ENCODE measurements at regions not wholly inside any gene's neighbourhood (a gene's known extent, or its start where the extent isn't known, plus 50 kb on each side); places are given as distances from the start of the nearest gene placed in this dataset.
"Not testable (repeated sequence)": the region's sequence is repeated elsewhere in the genome, so short reads cannot be mapped to it uniquely, and the experiment has no call there.

DNA sequence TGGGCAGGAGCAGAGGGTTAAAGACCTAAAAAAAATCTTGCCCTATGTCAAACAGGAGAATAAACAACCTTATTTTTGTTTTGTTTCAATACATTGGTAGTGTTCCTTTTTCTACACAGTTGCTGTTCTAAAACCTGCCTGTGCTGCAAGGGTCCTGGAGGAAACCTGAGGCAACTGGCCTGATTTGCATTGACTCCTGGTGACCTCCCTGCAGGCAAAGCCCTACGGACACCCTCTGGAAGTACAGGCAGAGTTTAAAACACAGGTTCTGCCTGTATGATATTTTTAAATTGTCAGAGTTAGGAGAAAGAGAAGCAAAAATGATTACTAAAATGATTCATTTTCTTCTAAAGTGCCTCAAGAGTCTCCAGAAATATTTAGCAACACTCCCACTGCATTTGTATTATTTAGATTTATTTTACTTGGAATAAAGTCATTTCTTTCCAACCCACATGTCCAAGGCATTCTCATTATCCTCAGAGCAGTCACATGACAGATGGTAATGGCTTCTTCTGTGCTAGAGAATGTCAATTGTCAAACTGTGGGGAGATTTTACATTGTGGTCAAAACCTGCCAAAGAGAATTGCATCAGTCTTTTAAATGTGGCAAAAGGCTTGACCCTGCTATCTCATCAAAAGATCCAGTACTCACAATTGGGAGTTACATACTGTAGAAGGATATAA lies 559.6 kb downstream of the CETN3 start:
- no peaks in the 10 kb centered on the region for H3K36me3 Mint-ChIP-seq (ENCODE audit: low read depth)
- no peaks in the 10 kb centered on the region for H3K9me3 Mint-ChIP-seq

DNA sequence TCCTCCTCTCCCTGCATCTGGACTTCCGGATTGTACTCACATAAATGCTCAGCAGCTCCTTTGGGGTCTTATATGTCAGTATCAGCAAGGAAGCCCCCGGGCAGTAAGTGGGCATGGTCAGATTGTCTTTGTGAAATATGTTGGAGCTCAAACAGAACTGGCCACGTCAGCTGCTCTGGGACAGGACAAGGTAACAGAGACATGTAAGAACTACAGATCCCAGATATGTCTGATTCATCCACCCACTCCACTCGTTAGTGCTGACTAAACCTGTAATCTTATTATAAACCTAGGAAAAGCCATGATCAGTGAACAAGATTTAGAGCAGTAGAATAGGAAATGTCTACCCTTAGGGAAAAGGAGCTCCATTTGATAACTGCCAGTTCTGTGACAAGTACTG lies 561.8 kb downstream of the CETN3 start:
- H3K27me3 Mint-ChIP-seq = no peaks in the 10 kb centered on the region
- no peaks in the 10 kb centered on the region for H3K9me3 Mint-ChIP-seq
- no peak for DNase-seq
- H3K4me1 Mint-ChIP-seq = no peaks in the 10 kb centered on the region
- intact Hi-C loops (cut with micrococcal nuclease) = no loop called here
- no peak overlapping the region for H3K27ac Mint-ChIP-seq
- no peaks in the 10 kb centered on the region for H3K36me3 Mint-ChIP-seq (ENCODE audit: low read depth)
- H3K4me3 Mint-ChIP-seq = no peak overlapping the region

More for the DNA sequence above, 559.6 kb downstream of the CETN3 start:
- Mint-ChIP-seq H3K4me3 (no peak overlapping the region), H3K4me1 (no peaks in the 10 kb centered on the region), H3K27ac (no peak overlapping the region), H3K27me3 (no peaks in the 10 kb centered on the region)
- intact Hi-C loops (cut with micrococcal nuclease) = no loop called here
- no peak for DNase-seq

DNA sequence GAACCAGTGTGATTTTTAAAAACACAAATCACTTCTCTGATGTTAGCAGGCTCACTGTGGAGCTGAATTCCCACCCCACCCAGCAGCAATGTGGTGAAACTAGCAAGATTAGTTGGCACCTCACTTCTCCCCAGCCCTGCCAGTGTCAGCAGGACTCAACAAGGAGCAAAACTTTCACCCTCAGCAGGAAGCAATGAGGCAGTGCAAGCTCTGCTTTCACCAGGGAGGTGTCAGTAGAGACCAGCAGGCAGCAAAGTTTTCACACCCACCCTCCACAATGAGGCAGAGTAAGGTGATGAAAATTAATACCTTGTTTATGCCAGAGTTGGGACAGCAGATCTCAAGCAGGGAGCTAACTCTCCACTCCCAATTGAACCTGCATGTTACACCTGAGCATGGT lies 565.0 kb downstream of the CETN3 start:
- no peak for DNase-seq
- Mint-ChIP-seq H3K36me3 (ENCODE audit: low read depth) (no peaks in the 10 kb centered on the region), H3K4me3 (no peak overlapping the region), H3K27ac (no peak overlapping the region), H3K4me1 (no peaks in the 10 kb centered on the region), H3K9me3 (no peaks in the 10 kb centered on the region), H3K27me3 (no peaks in the 10 kb centered on the region)
- intact Hi-C loops (cut with micrococcal nuclease) = no loop called here

DNA sequence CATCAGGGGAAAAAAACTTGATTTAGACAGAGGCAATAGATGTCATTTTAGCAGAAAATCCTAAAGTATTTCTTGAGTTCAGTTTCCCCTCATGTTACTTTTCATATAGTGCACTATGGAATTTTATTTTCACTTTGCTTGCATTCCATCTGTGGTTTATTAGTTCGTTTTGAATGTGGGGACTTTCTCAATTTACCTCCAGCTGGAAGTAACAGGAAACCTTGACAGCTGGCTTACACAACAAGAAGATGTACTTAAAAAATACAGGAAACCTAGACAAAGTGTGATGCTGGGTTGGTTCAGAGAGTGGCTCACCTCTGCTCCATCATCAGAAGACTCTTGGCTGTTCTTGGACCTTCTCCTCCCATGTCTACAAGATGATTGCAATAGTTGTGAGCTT lies 567.0 kb downstream of the CETN3 start:
- intact Hi-C loops (cut with micrococcal nuclease) = no loop called here
- Mint-ChIP-seq H3K9me3 (no peaks in the 10 kb centered on the region), H3K27ac (no peak overlapping the region), H3K27me3 (no peaks in the 10 kb centered on the region), H3K36me3 (ENCODE audit: low read depth) (no peaks in the 10 kb centered on the region), H3K4me1 (no peaks in the 10 kb centered on the region), H3K4me3 (no peak overlapping the region)
- no peak for DNase-seq

DNA sequence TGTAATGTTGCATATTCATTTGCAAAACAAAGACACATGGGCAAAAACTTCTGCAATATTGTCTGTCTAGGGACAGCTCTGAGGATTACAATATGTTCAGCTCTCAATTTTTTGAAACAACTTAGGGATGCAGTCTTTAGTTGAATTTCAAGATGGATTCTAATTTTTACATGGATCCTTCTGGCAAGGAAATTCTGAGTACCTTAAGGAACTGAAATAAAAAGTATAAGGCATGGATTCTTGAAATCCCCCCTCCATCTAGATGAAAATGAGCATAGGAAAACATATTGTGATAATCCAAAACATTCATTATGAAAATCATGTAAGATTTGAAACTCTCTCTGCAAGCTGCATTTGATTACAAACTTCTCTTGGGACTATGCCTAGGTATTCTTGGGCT lies 568.6 kb downstream of the CETN3 start:
- H3K4me3 Mint-ChIP-seq = no peak overlapping the region
- H3K27ac Mint-ChIP-seq = no peak overlapping the region
- H3K36me3 Mint-ChIP-seq (ENCODE audit: low read depth) = no peaks in the 10 kb centered on the region
- intact Hi-C loops (cut with micrococcal nuclease) = no loop called here
- no peak for DNase-seq
- H3K27me3 Mint-ChIP-seq = no peaks in the 10 kb centered on the region
- no peaks in the 10 kb centered on the region for H3K4me1 Mint-ChIP-seq
- no peaks in the 10 kb centered on the region for H3K9me3 Mint-ChIP-seq

DNA sequence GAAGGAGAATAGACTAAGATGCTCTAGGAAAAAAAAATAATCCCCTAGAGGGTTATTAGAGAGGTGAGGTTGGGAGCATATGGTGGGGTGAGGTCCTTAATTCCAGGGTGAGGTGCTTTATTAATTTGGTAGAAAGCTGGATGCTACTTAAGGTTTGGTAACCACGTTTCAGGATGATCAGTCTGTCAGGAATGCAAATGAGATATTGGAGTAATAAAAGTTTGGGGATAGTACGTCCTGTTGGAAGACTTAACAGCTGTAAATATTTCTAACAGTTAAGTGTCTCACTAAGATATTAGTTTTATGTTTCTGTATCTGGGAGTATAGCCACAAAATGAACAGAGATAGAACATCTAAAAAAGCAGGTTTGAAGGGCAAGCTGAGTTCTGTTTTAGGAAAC lies 578.9 kb downstream of the CETN3 start:
- Mint-ChIP-seq H3K27me3 (no peaks in the 10 kb centered on the region), H3K4me3 (no peak overlapping the region), H3K4me1 (no peaks in the 10 kb centered on the region), H3K9me3 (no peaks in the 10 kb centered on the region), H3K36me3 (ENCODE audit: low read depth) (no peaks in the 10 kb centered on the region), H3K27ac (no peak overlapping the region)
- DNase-seq = no peak
- intact Hi-C loops (cut with micrococcal nuclease) = no loop called here

DNA sequence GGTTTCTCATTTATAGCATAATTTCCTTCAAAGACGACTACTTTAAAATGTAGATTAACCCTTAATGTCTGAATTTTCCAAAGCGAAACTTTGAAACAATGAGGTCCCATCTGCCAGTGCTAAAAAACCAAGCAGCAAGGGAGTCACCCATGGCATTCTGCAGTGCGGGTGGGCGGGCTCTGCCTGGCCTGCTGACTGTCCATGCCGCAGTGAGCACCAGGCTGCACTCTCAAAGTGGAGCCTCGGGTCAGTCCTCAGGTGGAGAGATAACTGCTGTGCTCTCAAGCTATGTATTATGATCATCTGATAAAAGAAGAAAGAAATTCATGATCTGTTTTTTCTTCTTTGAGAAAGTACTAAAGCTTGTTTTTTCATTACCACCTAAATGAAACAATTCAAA lies 581.6 kb downstream of the CETN3 start:
- H3K36me3 Mint-ChIP-seq (ENCODE audit: low read depth) = no peaks in the 10 kb centered on the region
- intact Hi-C loops (cut with micrococcal nuclease) = no loop called here
- no peaks in the 10 kb centered on the region for H3K27me3 Mint-ChIP-seq
- H3K4me1 Mint-ChIP-seq = no peaks in the 10 kb centered on the region
- H3K27ac Mint-ChIP-seq = no peak overlapping the region
- no peak for DNase-seq
- no peak overlapping the region for H3K4me3 Mint-ChIP-seq
- no peaks in the 10 kb centered on the region for H3K9me3 Mint-ChIP-seq

DNA sequence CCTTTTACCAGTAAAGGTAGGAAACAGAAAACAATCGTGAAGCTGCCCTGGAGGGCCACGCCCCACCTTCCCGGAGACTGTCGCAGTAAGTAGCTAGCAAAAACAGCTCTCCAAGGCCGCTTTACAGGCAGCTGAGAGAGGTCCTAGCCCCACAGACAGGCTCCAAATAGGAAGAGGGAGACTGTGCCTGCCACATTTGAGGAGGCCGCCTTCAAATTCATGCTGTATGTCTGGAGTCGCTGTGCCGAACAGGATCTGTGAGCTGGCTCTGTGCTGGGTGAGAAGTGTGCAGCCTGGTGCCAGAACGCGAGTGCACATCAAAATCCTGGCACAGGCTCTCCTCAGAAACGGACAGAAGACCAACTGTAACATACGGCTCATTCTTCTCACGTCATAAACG lies 582.2 kb downstream of the CETN3 start:
- intact Hi-C loops (cut with micrococcal nuclease) = no loop called here
- H3K4me1 Mint-ChIP-seq = no peaks in the 10 kb centered on the region
- no peak for DNase-seq
- H3K4me3 Mint-ChIP-seq = no peak overlapping the region
- no peaks in the 10 kb centered on the region for H3K27me3 Mint-ChIP-seq
- no peak overlapping the region for H3K27ac Mint-ChIP-seq
- no peaks in the 10 kb centered on the region for H3K9me3 Mint-ChIP-seq
- H3K36me3 Mint-ChIP-seq (ENCODE audit: low read depth) = no peaks in the 10 kb centered on the region

DNA sequence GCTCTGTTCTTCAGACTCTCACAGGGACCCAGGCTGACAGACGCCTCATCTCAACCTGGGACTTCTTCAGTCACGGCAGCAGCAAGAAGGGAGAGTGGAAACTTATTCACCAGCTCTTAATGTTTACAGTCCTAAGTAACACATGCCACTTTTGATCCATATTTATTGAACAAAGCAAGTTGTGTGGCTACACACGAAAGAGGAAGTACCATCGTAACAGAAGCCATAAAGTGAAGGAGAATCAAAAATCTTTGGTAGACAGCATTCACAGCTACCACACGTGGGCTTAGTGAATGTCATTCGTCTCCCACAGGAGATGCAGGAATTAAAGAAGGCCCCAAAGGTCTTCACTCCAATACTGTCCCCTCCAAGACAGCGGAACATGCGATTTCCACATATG lies 582.6 kb downstream of the CETN3 start:
- Mint-ChIP-seq H3K4me1 (no peaks in the 10 kb centered on the region), H3K36me3 (ENCODE audit: low read depth) (no peaks in the 10 kb centered on the region), H3K27me3 (no peaks in the 10 kb centered on the region), H3K4me3 (no peak overlapping the region), H3K27ac (no peak overlapping the region), H3K9me3 (no peaks in the 10 kb centered on the region)
- intact Hi-C loops (cut with micrococcal nuclease) = no loop called here
- DNase-seq = no peak

DNA sequence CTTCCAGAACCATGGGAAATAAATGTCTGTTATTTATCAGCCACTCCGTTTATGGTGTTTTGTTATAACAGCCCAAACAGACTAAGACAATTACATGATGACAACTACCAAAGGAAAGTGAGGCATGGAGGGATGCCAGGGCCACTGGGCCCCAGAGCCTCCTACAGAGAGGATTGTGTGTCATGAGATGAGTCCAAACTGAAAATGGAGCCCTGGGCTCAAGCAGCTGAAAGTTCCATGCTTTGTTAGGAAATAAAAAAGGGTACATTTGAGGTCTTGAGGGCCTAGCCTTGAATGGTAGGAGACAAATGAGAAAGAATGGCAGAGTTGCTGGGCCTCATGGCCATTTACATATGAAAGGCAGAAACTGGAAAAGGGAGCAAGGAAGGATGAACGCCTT lies 586.5 kb downstream of the CETN3 start:
- Mint-ChIP-seq H3K4me3 (no peak overlapping the region), H3K27ac (no peak overlapping the region), H3K9me3 (no peaks in the 10 kb centered on the region), H3K36me3 (ENCODE audit: low read depth) (no peaks in the 10 kb centered on the region), H3K4me1 (no peaks in the 10 kb centered on the region), H3K27me3 (no peaks in the 10 kb centered on the region)
- intact Hi-C loops (cut with micrococcal nuclease) = no loop called here
- no peak for DNase-seq

DNA sequence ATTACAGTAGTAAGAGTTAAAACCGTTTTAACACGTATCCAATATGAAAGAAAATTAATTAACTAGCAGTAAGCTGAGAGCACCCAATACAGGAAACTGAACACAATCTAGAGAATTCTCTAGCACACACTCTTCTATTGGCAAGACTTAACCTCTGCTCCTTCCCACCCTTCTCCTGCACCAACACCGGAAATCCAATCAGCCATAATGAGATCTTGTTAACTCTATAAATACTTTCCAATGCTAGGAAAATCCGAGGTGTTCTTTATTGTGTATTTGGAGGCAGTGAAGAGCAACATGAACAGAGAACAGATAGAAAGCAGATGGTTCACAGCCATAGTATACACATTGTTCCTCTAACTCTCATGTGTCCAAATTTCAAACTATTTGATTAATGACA lies 591.7 kb downstream of the CETN3 start:
- DNase-seq = no peak
- H3K27me3 Mint-ChIP-seq = no peaks in the 10 kb centered on the region
- no peak overlapping the region for H3K4me3 Mint-ChIP-seq
- H3K4me1 Mint-ChIP-seq = no peaks in the 10 kb centered on the region
- H3K27ac Mint-ChIP-seq = no peak overlapping the region
- H3K36me3 Mint-ChIP-seq (ENCODE audit: low read depth) = no peaks in the 10 kb centered on the region
- intact Hi-C loops (cut with micrococcal nuclease) = no loop called here
- H3K9me3 Mint-ChIP-seq = no peaks in the 10 kb centered on the region

DNA sequence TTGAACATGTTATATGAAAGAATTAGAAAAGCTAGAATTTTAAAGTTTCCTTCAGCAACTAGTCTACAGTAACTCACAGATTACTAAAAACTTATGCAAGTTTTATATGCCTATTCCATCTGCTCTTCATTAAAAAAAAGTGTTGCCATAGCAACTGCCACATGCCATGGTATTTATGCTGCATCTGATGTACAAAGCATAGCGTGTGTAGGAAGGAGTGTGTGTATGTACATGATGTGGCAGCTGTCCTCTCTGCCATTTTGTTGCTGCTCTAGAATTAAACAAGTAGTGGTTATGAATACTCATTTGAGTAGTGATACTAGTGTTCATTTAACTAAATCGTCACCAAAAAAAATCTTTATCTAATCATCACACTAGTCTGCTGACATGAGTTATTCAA lies 593.5 kb downstream of the CETN3 start:
- Mint-ChIP-seq H3K27ac (no peak overlapping the region), H3K9me3 (no peaks in the 10 kb centered on the region), H3K4me1 (no peaks in the 10 kb centered on the region), H3K36me3 (ENCODE audit: low read depth) (no peaks in the 10 kb centered on the region), H3K27me3 (no peaks in the 10 kb centered on the region), H3K4me3 (no peak overlapping the region)
- no peak for DNase-seq
- intact Hi-C loops (cut with micrococcal nuclease) = no loop called here

DNA sequence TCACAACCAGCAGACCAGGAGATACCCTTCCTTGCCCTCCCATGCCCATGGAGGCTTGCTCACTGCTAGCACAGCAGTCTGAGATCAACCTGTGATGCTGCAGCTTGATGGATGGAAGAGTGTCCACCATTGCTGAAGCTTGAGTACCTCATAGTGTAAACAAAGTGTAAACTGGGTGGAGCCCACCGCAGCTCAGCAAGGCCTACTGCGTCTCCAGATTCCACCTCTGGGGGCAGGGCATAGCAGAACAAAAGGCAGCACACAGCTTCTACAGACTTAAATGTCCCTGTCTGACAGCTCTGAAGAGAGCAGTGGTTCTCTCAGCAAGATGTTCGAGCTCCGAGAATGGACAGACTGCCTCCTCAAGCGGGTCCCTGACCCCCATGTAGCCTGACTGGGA lies 608.8 kb downstream of the CETN3 start:
- H3K27me3 Mint-ChIP-seq; H3K36me3 Mint-ChIP-seq (ENCODE audit: low read depth); intact Hi-C loops (cut with micrococcal nuclease); H3K4me1 Mint-ChIP-seq; H3K27ac Mint-ChIP-seq; DNase-seq; H3K9me3 Mint-ChIP-seq; H3K4me3 Mint-ChIP-seq: not testable (repeated sequence)

DNA sequence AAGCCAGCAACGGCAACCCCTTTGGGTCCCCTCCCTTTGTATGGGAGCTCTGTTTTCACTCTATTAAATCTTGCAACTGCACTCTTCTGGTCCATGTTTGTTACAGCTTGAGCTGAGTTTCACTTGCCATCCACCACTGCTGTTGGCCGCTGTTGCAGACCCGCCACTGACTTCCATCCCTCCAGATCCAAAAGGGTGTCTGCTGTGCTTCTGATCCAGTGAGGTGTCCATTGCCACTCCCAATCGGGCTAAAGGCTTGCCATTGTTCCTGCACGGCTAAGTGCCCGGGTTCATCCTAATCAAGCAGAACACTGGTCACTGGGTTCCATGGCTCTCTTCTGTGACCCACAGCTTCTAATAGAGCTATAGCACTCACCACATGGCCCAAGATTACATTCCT lies 615.1 kb downstream of the CETN3 start:
- H3K4me3 Mint-ChIP-seq; H3K27me3 Mint-ChIP-seq; H3K27ac Mint-ChIP-seq; H3K9me3 Mint-ChIP-seq; H3K36me3 Mint-ChIP-seq (ENCODE audit: low read depth); DNase-seq; intact Hi-C loops (cut with micrococcal nuclease); H3K4me1 Mint-ChIP-seq: not testable (repeated sequence)

DNA sequence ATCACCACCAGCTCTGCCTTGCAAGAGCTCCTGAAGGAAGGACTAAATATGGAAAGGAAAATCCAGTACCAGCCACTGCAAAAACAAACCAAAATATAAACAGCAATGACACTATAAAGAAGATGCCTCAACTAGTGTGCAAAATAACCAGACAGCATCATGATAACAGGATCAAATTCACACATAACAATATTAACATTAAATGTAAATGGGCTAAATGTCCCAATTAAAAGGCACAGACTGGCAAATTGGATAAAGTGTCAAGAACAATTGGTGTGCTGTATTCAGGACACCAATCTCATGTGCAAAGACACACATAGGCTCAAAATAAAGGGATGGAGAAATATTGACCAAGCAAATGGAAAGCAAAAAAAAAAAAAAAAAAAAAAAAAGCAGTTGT lies 629.8 kb downstream of the CETN3 start:
- H3K27ac Mint-ChIP-seq; H3K27me3 Mint-ChIP-seq; DNase-seq; intact Hi-C loops (cut with micrococcal nuclease); H3K36me3 Mint-ChIP-seq (ENCODE audit: low read depth); H3K4me3 Mint-ChIP-seq; H3K4me1 Mint-ChIP-seq: not testable (repeated sequence)
- H3K9me3 Mint-ChIP-seq = peaks cover 13% of the 10 kb centered on the region
